Activated CD8-positive, alpha-beta memory T cell treated with anti-CD3 and anti-CD28 coated beads for 36 hours (primary cell): ENCODE measurements at regions not wholly inside any gene's neighbourhood (a gene's known extent, or its start where the extent isn't known, plus 50 kb on each side); places are given as distances from the start of the nearest gene placed in this dataset.
"Not testable (repeated sequence)": the region's sequence is repeated elsewhere in the genome, so short reads cannot be mapped to it uniquely, and the experiment has no call there.

Source experiments
- CTCF ChIA-PET: fragments of 350-600 bp; sonication (Branson Sonifier 250); formaldehyde crosslinking; loops from one replicate; lab custom pipeline; 2021; ENCODE audit warnings: antibody characterized with exemption; lab: Charles Lee
- POLR2A ChIA-PET: fragments of 350-600 bp; sonication (Branson Sonifier 250); formaldehyde crosslinking; loops from one replicate; lab custom pipeline; 2021; ENCODE audit warnings: antibody characterized with exemption; lab: Charles Lee

DNA sequence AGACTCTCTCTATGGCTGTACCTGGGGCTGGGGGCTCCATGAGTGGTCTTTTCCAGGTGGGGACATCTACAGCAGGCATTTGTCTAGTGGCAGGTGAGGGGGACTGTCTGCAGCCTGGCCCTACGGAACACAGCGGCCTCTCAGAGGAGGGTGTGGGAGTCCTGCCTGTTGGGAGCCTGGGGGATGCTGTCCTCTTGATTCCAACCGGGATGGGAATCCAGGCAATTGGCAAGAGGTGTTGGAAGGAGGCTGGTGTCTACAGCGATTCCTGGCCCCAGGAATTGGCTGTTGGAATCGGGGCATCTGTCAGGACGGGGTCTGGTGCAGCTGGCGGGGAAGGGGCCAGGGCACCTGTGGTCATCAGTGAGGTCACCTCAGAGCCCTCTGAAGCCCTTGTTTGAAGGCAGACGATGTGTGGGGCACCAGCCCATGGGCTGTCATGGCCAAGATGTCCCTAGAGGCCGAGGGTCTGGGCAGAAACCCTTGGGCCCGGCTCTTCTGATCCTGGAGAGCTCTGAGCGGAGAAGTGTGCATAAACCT is 386.3 kb downstream of the TMEM121 start:
- POLR2A ChIA-PET, result no interaction called here
- CTCF ChIA-PET, result no interaction called here

DNA sequence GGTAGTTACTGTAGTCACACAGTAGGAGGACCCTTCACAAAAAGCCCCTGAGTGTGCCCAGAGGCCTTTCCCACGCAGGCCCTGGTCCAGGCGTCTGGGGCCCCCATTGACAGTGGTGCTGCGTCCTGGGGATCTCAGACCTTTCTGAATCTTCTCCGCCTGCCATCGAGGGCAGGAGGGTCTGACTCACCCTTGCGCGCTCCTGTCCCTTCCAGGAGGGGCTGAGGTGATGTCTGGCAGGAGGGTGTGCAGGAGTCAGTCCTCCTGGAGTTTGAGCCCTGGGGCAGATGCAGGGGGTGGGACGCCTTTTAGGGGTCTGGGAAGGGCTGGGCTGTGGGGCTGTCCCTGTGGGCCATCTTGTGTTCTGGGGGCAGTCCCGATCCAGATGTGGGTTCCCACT is 386.8 kb downstream of the TMEM121 start:
- CTCF ChIA-PET, result no interaction called here
- POLR2A ChIA-PET, result no interaction called here

DNA sequence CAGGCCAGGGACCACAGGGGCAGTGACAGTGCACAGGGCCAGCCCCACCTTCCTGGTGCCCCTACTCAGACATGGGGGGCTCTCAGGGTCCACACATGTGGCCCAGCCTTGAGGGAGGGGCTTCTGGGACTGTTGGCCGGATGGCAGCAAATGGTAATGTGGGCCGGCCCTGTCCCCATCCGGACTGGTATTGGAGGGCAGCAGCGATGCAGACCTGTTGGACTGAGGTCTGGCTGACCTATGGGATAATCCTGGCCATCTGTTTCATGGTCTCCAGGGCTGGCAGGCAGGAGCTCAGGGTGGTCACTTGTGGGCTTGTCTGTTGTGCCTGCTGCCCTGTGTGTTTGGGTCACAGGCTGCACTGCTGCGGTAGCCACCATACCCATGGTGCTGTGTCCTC is 387.5 kb downstream of the TMEM121 start:
- POLR2A ChIA-PET, result no interaction called here
- CTCF ChIA-PET, result no interaction called here

DNA sequence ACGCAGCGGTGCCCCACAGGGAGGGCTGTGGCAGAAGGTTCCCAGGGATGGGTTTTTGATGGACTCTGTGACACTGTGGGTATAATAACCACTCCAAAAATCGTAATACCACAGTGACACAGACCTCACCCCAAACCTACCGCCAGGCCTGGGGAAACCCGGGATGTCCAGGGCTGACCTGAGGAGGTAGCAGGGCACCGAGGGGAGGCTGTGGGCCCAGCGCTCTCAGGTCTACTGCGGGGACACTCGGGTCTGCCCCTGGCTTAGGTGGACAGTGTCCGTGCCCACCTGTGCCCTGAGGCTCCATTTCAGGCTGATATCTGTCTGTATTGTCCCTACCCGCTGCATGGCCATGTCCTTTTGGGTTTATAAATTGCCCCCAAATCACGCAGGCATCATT is 387.9 kb downstream of the TMEM121 start:
- POLR2A ChIA-PET, CTCF ChIA-PET: not testable (repeated sequence)

DNA sequence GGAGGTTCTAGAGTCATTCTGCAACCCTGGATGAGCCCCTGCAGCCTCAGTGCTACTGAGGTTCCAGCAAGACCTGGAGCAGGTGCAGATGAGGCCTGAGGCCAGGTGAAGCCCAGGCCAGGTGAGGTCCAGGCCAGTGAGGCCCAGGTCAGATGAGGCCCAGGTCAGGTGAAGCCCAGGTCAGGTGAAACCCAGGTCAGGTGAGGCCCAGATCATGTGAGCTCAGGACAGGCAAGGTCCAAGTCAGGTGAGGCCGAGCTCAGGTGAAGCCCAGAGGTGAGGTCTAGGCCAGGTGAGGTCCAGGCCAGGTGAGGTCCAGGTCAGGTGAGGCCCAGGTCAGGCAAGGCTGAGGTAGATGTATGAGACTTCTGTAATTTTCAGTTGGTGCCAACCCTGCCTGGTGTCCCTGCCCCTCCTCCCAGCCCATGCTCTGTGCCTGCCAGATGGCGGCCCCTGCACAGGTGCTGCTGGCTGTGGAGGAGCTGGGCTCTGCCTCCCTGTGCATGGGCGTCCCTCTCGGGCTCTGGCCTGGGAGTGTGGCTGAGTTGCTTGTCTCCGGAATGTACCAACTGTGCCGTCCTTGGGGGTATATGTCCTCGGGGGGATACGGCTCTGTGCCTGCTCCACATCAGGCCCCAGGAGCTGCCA is 388.5 kb downstream of the TMEM121 start:
- ChIA-PET POLR2A (no interaction called here), CTCF (no interaction called here)

DNA sequence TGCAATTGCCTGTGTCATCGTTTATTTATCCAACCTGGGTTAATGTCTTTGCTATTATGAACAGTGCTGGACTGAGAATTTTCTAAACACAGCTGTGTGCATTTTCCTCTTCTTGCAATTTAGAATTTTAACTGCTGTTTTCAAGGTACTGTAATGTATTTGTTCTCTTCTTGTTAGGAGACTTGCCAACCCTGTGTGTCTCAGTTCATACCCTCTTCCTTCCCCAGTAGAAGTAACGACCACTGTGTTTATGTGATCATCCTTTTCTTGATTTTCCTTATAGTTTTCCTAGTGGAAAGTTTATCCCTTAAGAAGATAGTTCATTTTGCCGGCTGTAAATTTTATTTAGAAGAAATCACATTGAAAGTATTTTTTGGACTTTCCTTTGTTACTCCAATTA is 389.2 kb downstream of the TMEM121 start:
- POLR2A ChIA-PET, CTCF ChIA-PET: not testable (repeated sequence)

DNA sequence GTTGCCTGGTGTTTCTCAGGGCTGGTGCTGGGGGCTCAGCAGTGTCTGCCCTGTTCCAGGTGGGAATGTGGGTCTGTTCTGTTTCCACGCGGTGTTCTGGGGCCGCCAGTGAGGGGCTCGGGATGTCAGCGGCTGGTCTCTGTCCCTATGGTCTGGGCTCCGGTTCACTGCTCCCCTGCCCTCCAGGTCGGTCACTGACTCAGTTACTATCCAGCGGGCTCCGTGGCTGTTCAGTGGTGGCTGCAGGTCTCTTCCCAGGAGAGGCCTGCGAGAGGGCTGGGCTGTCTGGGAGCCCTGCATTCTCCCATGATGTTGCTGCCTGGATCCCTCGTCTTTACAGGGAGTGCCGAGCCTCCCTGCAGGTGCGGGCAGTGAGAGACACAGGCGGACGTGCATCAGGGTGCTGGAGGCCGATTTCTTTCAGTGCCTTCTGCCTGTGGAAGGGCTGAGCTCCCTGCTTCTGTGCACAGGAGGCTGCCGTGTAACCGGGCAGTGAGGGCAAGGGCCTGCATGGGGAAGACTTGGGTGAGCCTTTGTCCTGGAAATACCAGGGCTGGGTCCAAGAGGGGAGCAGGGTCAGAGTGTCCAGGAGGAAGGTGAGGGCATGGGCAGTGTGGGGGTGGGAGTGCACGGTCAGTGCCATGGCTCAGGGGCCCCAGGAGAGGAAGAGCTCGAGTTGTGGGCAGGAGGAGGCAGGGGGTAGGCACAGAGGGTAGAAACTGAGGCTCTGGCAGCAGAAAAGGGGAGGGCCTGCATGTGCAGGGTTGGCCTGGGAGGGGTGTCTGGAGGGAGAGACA is 391.0 kb downstream of the TMEM121 start:
- POLR2A ChIA-PET, CTCF ChIA-PET: not testable (repeated sequence)

DNA sequence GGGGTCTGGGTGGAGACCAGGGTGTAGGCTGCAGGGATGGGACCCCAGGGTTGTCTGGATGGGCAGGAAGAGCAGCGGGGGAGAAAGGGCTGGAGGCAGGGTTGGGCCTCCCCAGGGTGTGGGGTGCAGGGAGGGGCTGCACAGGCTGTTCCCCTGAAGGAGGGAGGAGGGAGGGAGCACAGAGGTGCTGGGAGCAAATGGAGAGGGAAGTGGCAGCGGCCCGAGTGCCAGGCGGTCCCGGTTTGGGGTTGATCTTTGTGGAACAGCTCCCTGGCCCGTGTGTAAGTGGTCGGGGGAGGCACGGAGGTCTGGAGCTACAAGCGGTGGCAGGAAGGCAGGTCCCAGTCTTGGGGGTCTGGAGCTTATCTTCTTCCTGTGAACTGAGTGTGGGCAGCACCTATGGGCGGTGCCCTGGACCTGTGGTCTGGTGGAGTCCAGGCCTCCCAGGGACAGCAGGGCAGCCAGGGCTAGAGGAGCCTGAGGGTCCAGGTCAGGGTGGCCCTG is 391.6 kb downstream of the TMEM121 start:
- POLR2A ChIA-PET, result no interaction called here

DNA sequence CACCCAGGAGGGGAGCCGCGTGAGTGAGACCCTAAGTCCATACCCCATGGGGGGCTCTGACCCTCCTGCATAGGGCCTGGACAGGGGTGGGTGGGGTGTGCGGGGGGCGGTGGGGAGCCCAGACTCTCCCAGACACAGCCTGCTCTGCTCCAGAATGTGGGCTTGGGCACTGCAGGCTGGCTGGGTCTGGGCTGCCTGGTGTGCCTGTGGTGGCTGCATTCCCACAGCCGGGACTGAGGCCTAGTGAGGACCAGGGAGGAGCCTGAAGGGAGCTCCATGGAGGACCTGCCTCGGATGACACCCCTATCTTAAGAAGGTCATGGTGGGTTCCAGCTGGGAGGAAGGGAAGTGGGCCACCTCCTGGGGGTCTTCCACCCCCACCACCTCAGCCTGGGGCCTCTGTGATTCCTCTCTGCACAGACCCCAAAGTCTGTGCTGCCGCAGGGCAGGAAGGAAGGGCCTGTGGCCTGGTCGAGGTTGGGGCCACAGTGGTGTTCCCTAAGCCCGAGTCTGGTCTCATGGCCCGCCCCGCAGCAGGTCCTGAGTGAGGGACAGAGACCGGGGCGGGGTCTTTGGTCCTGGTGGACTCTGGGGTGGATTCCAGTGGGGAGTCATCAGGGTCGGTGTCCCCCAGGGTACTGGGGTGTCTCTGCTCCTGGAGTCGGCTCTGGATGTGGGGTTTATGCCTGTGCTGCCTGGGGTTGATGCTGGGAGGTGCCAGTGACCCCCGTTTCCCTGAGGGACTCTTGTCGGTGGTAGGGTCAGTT is 392.3 kb downstream of the TMEM121 start:
- ChIA-PET POLR2A (no interaction called here), CTCF (no interaction called here)

More for the DNA sequence above, 391.6 kb downstream of the TMEM121 start:
- CTCF ChIA-PET, result no interaction called here

DNA sequence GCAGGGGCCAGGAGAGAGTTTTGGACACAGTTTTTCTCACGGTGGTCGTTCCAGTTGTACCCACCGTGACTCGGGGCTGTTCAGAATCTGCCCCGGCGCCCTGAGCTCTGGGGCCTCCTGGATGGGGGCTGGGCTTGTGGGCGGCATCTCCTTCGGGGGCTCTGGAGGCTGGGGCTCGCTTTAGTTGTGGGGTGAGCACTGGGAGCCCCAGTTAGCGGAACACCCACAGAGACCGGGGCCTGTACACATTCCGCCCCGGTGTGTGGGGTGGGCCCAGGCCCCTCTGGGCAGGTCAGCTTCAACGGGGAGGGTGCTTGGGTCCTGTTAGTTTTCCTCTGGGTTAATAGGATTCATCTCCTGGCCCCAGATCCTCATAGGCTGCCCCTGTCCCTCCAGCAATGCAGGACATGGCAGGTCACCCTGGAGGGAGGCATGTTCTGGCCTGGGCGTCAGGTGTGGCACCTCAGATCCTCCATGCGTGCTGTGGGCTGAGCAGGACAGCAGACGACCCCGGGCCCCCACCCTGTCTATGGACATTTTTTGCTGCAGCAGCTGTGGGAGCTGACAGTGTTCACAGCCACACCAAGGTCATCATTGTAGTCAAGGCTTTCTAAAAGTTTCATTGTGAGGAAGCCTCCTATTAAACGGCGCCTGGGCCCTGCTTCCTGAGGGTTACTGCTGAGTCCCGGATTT is 393.2 kb downstream of the TMEM121 start:
- CTCF ChIA-PET, result no interaction called here
- POLR2A ChIA-PET, result no interaction called here

DNA sequence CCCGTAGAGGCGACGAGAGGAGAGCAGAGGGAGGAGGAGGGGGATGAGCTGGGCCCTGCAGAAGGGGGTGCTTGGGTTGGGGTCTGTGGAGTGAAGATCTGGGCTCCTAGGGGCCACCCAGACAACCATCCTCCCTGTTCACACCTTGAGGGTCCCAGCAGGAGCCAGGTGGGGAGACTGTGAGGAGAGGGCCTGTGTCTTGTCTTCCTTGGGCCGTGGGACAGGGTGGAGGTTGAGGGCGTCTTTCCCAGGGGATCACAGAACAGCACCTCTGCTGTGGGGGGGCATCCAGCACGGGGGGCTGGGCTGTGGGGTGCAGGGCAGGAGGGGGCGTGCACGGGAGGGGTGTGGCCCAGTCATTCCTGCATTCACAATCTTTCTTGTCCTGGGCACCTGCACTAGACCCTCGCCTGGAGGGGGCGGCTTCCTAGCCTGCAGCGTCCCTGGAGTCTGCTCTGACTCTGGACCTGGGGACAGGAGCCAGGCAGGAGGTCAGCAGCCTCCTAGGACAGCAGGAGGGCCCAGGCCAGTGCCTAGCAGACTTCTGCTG is 393.8 kb downstream of the TMEM121 start:
- POLR2A ChIA-PET, CTCF ChIA-PET: not testable (repeated sequence)

DNA sequence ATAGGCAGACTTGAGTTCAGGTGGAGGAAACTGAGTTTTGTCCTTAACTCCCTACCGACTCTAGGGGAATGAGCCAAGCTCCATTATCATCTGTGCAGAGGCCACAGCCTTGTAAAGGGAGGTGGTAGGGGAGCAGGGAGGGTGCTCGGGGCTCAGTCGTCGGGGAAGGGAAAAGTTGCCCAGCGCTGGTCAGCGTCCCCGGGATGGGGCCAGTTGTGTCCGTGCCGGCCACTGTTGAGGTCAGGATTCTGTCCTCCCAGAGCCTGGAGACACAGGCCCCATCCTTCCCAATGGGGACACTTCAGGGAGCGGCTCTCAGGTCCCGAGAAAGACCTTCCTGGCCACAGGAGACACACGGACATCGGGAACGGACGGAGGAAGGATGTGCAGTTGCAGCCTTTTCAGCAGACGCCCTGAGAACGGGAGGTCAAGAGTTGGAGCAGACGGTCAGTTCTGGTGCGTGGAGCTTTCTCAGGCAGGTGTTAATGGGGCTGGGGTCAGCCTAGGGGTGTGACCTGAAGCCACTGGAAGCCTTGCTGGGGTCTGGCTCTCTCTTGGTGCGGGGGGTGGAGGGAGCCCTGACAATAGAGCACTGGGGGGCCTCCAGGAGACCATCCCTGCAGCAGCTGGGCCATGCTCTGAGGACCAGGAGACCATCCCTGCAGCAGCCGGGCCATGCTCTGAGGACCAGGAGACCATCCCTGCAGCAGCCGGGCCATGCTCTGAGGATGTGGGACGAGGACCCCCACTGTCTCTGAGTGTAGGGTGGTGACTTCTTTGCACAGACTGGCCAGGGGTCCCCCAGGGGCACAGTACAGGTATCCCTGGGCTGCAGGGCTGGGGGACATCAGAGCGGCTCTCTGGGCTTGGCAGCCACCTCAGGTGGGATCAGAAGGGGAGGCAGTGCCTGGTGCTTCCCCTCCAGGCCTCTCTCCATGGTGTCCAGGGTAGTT is 394.7 kb downstream of the TMEM121 start:
- CTCF ChIA-PET, result not testable (repeated sequence)

DNA sequence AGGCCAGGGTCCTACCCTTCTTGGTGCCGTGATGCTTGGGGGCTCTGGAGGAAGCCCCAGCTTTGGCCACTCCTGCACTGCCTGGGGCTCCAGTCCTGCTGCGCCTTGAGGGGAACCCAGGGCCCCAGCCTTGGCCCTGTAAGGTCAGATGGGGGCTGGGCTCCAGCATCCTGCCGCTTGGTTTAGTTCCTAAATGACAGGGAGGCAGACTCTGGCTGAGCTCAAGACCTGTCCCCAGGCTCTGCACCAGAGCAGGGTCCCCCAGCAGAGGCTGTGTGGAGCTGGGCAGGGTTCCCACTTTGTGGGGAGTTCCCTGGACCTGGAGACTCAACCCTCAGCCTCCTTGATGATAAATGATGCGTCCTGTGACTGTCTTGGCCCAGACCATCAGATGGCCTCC is 395.4 kb downstream of the TMEM121 start:
- POLR2A ChIA-PET, CTCF ChIA-PET: not testable (repeated sequence)

More for the DNA sequence above, 394.7 kb downstream of the TMEM121 start:
- POLR2A ChIA-PET, result not testable (repeated sequence)

DNA sequence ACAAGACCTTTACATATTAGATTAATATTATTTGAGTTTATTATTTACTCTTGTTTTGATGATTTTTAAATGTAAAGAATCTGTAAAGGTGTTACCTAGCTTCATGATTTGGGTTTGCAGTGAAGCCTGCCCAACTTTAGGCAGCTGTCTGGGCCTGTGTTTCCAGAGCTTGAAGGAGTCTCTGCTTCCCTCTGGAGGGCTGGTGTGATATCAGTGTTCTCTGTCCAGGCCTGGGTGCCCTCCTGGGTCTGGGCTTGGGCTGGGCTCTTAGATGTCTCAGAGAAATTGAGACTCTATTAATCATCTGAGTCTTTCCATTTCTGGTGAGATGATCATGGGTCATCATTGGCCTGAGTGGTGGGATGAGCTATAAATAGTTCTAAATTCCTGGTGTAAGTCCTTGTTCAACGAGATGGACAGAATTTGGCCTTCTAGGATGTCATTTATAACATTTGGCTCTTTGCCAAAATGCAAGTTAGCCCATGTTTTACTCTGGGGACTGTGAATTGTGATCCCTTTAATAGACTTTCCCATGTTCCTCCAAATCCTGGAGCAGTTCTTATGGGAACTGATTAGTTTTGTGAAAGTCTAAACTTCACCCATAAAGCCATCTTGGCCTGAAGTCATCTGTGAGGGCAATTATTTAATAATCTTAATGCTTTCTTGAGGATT is 397.3 kb downstream of the TMEM121 start:
- POLR2A ChIA-PET, CTCF ChIA-PET: not testable (repeated sequence)

DNA sequence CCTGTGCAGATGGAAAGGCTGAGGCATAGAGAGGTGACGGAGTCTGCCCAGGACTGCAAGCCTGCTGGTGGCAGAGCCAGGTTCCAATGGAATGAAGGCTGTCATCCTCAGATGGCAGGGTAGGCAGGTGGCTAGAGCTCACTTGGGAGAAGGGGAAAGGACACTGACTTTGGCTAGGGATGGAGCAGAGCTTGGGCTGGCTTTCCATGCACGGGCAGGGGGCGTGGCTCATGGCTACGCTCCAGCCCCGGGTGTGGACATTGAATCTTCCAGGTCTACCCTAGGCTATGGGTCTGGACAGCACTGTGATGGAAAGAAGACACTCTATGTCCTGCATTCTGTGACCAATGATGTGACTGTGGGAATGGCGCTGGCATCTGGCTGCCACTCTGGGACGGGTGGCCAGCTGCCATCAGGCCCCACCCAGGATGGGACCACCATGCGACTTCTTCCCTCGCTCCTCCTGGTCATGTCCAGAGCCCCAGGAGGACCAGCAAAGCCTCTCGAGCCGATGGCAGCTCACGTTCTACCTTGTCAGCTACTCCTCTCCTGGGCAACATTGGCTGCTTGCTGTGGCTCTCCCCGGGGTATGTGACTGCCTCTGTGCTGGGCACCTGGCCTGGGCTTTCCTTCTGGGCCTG is 398.7 kb downstream of the TMEM121 start:
- ChIA-PET CTCF (no interaction called here), POLR2A (no interaction called here)

DNA sequence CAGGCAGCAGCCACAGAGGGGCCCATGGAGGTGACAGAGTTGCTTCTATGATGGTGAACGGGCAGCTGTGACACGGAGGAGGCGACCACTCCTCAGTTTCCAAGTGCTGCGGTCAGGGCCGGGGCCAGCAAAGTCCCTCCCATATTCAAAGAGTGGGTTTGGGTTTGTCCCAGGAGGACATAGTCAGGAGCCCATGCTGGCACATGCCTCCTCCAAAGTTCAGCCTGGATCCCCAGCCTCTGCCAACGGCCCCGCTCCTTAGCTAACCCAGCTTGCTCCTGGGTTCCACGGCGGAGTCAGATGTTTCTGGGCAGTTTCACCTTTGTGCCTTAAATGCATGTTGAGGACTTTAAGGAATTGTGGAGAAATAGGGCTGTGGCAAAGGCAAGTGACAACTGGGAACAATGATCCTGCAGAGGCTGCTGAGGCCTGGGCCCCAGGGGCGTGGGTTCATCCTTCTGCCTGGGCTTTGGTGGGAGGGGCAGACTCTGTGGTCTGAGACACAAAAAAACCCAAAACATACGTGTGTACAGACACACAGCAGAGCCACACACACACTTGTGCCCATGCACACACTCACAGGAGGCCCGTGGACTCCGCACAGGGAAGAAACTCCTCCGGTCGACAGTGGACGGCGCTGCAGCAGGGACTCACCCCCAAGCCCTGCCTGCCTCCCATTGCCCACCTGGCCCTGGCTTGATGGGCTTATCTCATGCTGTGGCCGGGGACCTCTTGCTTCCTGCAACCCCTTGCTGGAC is 399.4 kb downstream of the TMEM121 start:
- ChIA-PET POLR2A (no interaction called here), CTCF (no interaction called here)
